HG03571 (cell line): ENCODE measurements at regions not wholly inside any gene's neighbourhood (a gene's known extent, or its start where the extent isn't known, plus 50 kb on each side); places are given as distances from the start of the nearest gene placed in this dataset.
"Not testable (repeated sequence)": the region's sequence is repeated elsewhere in the genome, so short reads cannot be mapped to it uniquely, and the experiment has no call there.

Experiments used
- ATAC-seq: cut with Tn5 transposase; IDR thresholded peaks from one replicate; pipeline ENCODE4 v1.9.1; 2021; ENCODE audit not compliant: unreplicated experiment

DNA sequence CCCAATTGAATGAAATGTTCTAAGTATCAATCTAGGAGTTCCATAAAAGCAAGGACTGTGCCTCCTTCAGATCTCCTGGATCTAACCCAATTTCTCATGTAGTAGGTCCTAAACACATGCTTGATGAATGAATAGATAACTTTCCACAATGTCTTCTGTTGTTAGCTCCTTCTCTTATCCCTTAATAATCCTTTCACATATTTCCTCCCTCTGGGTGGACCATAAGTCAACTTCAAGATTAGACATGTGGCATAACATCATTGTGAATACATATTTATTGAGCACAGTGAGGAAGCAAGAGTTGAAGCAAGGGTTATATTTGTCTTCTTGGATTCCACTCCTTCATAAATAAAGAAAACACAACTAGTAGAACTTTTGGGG is 108.6 kb upstream of the EGFLAM start:
- no peak for ATAC-seq

DNA sequence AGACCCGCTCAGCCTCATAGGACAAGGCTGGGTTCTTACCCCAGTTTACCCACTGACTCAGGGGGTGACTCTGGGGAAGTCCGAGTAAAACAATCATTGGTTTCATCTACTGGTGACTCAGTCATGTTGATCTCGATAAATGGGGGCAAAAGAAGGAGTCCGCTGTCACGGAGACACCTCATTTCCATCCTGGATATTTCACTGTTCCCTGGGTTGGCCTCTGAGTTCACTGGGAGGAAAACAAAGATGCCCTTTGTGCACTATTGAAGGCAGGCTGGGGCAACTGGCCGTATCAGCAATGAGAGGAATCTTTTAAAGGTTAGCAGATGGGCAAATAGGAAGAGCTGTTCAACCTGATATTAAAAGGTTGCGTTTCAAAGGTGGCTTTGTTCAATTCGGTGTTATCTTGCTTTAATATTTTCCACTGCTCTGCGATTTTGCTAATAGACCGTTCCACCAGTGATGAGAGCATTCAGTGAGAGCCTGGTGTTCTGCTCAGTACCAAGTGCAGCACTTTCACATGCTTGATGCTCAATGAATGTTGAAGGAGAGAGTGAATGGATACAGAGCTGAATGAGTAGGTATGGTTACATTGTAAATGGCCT is 110.2 kb upstream of the EGFLAM start:
- ATAC-seq: no peak

DNA sequence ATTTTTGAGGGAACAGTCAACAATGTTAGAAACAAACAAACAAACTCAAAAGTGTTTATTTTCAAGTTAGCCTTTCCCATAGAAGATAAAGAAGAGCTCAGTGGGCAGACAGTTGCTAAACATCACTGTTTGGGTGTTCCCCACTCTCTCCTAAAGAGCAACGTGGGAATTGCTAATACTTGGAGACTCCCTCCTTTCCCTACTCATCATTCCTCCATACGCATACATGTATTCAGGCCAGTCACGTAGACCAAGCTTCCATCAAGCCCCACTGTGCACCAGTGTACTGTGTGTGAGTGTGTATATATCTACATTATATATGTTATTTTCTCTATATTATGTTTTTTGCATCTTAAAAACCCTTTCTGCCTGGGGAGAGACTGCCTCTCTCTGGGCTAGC is 115.0 kb upstream of the EGFLAM start:
- no peak for ATAC-seq

DNA sequence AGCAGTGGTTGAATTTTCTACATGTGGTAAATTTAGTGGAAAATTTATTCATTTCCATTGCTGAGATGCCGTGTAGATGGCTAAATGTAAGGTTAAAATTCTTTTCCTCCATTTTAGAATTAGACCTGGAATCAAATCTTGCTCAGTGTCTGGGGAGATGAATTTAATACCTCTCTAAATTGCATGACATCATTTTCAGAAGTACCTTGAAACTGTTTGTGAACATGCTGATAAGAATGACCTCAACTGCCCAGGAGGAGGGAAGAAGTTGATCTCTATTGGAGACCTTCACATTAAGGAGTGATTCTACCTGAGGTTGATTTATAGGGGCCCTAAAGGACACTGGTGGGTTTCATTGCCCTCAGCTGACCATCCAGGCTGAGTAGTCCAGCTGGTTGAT is 116.7 kb upstream of the EGFLAM start:
- no peak for ATAC-seq

DNA sequence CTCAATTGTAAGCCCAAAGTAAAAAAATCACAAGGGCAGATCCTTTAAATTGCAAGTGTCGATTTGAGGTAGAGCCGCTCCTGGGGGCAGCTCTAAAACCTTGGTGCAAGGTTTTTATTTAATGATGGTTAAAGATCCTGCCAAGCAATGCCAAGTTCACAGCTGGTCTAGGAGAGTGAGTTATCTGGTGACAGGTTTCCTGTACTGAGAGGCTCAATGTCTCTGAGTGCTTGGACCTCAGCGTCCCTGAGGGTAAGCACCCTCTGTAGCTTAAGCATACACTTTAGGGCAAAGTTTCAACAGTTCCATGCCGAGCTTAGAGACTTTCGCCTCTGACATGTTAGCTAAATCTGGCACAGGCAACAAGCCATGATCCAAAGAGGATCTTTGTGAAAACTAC is 119.8 kb upstream of the EGFLAM start:
- no peak for ATAC-seq

DNA sequence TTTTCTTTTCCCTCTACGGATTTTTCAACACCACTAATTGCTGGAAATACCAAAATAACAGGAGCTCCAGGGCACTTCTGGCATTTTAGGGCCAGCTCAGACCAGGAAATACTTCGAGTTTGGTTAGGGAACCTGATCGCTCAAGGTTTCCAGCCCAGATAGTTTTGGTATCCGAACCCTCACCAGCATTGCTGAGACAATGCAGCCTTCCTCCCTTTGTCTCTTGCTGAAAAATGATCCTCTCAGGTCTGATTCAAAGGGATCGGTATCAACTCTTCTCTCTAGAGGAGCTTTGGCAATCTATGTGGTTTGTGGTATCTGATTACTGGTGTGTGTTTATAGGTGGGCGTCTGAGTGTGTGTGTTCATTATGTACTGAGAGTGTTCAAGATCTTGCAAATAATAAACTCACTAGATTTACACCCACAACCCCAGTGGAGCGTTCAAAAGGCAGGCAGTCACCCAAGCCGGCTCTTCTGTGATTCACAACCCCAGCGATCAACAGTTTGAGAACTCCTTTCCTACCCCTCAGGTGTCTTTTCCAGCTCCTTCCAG is 122.8 kb upstream of the EGFLAM start:
- ATAC-seq: no peak

DNA sequence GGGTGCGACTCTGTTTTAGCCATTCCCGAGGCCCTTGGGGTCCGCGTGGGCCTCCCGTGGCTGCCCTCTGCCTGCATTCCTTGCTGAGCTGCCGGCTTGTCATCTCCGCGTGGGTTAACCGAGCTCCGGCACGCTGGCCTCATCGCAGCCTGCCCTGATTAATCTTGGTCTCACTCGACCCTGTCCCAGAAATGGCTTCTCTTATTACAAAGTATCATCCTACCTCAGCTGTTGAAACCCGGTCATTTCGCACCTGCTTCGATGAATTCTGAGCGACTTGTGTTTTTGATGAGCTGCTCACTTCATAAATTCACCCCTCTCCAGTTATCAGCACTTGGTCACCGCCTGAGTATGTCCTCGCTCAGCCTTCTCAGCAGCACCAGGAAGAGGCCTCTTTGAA is 123.5 kb upstream of the EGFLAM start:
- ATAC-seq: no peak

DNA sequence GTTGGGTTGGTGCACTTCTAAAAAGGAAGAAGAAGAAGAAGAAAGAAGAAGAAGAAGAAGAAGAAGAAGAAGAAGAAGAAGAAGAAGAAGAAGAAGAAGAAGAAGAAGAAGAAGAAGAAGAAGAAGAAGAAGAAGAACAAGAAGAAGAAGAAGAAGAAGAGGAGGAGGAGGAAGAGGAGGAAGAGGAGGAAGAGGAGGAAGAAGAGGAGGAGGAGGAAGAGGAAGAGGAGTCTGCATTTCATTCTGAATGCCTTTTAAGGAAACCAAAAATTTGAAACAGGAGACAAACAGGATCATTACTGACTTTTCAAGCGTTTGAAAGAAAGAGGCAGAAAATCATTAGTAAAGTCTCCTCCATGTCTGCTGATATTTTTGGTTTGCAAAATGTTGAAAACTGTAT is 124.1 kb upstream of the EGFLAM start:
- ATAC-seq: not testable (repeated sequence)

DNA sequence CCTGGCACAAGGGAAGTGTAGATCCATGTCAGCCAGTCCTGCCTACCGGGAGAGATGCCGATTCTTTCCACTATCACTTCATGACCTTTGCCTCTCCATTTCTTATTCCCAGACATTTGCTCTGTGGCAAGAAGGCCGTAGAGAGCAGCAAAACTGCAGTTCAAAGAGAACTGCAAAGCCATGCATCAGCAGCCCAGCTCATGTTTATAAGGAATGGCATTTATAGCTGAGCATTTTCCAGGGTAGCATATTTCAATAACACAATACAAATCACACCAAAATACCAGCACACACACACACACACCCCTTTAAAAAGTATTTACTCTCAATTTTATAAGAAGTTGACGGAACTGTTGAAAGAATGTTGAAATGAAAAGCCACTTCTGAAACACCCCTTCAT is 126.7 kb upstream of the EGFLAM start:
- no peak for ATAC-seq

DNA sequence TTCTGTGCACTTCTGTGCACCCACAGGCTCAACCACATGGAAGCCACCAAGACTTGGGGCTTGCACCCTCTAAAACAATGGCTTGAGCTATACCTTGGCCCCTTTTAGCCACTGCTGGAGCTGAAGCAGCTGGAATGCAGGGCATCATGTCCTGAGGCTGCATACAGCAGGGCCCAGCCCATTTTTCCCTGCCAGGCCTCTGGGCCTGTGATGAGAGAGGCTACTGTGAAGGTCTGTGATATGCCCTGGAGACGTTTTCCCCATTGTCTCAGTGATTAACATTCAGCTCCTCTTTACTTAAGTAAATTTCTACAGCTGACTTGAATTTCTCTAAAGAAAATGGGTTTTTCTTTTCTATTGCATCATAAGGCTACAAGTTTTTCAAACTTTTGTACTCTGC is 134.0 kb upstream of the EGFLAM start:
- no peak for ATAC-seq

DNA sequence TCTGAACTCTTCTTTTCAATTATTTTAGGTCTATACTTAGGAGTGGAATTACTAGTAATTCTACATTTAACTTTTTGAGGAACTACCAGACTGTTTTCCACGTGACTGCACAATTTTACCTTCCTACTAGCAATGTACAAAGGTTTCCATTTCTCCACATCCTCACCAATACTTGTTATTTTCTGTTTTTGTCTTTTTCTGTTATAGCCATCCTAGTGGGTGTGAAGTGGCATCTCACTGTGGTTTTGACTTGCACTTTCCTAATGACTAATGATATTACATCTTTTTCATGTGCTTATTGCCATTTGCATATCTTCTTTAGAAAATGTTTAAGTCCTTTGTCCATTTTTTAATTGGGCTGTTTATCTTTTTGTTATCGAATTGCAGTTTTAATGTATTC is 136.9 kb upstream of the EGFLAM start:
- ATAC-seq: no peak

DNA sequence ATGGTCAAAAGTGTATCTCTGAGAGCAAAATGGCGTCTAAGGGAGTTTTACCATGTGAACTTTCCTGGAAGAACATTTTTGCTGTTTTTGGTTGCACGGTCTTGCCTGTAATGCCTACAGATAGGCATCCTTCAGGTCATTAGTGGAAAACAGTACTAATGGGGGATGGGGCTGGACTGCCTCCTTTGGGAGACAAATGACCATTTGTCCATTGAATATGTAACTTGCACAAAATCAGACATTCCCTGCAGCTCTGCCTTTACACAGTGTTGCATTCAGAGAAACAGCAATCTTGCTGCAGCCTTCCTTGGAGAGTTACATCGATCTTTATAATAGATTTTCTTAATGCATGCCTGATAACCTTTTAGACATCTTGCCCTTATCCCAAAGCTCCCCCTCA is 138.5 kb upstream of the EGFLAM start:
- no peak for ATAC-seq

DNA sequence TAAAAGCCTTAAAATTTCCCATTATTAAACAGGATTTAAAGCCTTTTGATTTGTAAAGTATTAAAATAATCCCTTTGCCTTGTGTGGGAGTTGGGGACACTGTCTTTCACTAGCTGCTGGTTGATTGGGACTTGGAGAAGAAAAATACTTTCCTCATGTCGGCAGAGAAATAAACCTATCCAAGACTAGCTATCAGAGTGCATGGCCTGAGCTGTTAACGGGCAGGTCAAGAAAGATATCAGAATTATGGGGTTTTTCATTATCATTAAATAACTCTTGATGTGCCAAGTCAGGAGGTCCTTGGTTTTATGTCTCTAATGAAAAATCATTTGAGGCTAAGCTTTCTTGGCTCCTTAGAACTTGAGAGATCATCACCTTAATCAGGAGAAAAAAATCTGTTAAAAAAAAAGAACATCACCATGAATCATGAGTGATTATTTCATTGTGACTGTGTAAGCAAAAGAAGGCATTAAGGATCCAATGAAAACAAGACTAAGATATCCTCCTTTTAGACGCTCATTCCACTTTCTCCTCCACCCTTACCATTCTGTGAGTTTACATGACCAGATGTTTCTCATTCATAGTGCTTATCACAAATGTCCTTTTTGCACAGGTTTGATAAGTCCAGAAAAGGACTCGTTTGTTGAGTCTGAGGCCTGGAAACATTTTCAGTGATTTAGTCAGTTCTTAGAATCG is 140.4 kb upstream of the EGFLAM start:
- no peak for ATAC-seq

DNA sequence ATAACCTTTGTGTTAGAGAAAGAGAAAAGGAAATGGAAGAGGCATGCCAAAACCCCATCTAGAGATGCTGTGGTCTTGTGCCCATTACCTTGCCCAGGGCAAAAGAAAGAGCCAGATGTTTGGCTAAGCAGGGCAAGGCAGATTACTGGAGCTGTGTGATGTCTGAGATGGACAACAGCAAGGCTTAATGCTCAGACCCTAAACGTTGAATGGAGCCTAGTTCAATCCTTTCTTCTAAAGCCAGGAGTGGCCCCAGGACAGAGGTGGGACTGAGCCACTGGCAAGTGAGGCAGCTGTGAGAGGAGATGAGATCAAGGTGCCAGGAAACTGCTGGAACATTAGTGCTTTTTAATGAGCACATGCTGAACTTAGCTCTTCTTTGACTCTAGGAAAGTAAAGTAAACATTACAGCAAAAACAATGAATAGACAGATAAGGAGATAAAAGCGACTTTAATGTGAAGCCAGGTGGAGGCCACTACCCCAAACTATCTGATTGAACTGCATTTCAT is 143.0 kb upstream of the EGFLAM start:
- ATAC-seq: no peak

DNA sequence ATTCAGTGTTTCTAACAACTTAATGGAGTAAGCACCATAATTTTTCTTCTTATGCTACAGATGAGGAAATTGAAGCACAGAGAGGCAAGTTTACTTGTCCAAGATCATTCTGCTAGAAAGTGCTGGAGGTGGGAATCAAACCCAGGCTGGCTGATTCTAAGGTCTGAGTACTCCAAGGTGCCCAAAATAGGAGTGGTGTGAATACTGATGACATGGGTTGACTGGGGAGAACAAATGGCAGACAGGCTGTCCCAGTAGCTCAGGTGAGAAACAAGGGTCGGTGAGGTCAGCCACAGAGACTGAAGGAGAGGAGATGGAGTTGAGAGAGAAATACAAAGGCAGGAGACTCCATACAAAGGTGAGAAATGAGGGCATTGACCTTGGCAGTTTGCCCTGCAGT is 144.5 kb upstream of the EGFLAM start:
- no peak for ATAC-seq

DNA sequence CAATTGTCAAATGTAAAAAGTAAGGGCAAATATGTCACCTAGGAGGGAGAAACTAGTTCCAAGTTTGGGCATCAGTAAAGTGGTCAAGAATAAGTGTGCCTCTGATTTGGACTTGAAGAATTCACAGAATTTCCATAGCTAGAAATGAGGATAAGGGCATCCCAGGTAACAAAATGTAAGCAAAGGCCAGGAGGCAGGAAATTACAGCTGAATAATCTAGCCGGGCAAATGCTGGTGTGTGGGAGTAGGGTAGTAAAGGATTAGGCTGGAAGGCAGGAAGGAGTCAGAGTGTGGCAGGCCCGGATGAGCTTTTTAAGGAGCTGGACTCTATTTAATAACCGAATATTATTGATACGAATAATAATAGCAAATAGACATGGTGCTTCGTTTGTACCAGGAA is 144.9 kb upstream of the EGFLAM start:
- no peak for ATAC-seq

DNA sequence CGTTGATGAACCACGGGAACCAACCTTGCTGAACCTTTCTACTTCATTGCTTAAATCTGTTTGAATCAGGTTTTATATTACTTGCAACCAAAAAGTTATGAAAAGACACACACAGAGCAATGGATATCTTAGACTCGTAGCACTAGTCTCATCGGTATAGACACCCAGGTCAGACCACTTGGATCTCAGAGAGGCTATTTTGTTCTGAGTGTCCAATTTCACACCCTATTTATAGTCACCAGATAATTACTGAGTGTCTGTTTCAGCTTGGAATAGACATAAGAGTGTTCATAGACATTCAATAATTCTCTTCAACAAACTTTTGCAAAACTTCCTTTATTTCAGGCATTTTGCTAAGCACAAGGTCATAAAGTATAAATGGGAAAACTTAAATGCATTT is 145.4 kb upstream of the EGFLAM start:
- ATAC-seq: no peak

DNA sequence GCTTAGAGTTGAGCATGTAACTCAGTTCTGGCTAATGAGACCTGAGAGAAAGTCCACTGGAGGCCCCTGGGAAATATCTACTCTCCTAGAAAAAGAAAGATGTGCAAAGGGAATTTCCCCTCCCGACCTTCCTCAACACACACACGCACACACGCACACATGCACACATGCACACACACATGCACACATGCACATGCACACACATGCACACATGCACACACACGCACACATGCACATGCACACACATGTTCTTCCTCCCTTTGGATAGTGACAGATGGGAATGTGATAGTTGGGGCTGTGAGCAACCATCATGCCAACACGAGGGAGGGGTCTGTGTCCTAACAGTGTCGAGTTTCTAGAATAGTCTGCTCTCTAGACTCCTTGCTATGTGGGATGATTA is 148.2 kb upstream of the EGFLAM start:
- ATAC-seq: no peak

DNA sequence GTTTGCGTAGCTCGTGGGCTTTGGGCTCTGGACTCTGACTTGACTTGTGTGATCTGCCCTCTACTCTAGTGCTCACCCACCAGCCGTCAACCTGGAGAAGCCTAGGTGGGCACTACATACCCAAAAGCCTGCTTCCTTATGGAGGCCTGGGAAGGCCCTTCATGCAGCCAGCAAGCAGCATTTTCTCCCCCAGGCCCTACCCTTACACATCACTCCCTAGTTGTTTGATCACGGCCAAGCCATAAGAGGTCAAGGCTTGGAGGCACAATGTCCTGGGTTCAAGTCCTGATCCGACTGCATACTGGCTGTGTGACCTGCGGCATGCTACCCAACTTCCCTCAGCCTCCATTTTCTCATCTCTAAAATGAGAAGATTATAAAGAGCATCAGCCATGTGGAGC is 151.3 kb upstream of the EGFLAM start:
- ATAC-seq: no peak

DNA sequence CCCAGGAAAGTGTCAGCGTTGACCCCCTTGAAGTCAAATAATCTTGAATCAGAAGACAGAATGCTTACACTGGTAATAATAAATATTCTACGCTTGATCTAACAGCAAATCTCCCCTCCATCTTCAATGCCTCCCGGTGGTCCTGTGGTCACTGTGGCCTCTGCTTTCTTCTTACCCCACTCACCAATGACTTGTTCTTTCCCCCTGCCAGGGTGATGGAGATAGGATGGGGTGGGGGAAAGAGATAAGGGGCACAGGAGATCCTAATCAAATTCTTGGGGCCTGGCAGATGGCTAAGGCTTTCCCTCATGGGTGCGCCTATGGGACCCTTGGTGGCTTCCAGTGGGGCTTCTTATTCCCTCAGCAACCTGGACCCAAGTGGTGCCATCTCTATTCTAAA is 152.6 kb upstream of the EGFLAM start:
- ATAC-seq: no peak

DNA sequence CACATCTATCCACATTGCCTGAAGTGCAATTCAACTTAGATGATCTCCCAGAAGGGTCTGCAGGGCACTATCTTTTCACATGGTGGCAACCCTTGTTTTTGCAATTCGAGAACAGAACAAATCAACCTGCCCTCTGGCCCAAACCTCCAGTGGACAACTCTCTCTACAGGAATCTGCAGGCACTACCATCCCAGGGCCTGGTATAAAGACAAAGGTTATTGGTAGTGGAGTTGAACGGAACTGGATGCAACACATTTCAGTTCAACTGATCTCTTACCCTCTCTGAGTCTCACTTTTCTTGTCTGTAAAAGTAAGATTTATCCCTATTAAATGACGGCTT is 153.2 kb upstream of the EGFLAM start:
- ATAC-seq: no peak

DNA sequence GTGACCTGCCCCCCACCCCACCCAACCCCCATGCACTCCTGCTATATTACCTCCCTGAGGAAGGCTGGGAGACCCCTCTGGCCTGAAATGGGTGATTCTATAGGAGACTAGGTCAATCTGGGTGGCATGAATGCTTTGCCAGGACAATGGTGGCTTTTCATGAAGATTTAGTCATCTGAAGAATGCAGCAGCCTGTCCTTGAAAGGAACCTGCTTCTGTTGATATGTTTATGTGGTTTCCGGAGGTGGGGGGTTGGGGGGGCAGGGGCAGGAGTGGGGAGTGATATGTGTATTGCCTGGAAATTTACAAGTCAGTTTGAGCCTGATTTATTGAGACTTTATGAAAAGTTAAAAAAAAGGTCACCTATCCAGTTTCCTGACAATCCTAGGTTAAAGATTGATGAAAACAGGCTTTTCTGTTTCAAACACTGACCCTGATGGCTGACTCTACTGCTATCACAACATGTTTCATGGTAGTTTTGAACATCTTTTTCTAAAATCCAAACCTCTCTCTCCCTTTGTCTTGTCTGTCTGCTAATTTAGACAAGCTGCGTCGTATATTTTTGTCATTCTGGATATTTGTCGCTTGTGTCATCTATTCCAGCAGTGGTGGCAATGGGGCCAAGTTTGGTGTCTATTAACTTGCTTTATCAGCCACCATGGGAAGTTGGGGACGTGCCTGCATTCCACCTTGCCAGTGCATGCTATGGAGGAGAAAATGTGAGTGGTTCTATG is 153.7 kb upstream of the EGFLAM start:
- no peak for ATAC-seq
